GM18858 (cell line): ENCODE measurements at regions not wholly inside any gene's neighbourhood (a gene's known extent, or its start where the extent isn't known, plus 50 kb on each side); places are given as distances from the start of the nearest gene placed in this dataset.

ENCODE experiments used
- ATAC-seq: cut with Tn5 transposase; IDR thresholded peaks from one replicate; pipeline ENCODE4 v1.9.1; 2021; ENCODE audit not compliant: unreplicated experiment

GRCh38 chr15:94100863-94101262 is 130.5 kb upstream of the MCTP2 start:
- no peak for ATAC-seq

DNA sequence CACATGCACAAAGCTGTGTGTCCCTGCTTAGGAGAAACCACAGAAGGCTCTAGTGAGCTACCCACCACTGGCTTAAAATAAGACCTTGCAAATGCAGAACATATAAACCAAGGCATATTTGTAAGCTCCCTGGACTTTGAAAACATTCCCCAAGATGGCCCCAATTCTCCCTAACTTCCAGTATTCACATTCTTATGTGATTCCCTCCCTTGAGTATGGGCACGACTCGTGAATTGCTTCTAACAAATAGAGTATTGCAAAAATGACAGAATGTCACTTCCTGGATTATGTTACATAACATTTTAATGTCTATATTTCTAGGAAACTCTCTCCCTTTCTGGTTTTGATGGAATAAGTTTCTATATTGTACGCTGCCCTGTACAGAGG is 131.8 kb upstream of the MCTP2 start:
- ATAC-seq, result no peak

DNA sequence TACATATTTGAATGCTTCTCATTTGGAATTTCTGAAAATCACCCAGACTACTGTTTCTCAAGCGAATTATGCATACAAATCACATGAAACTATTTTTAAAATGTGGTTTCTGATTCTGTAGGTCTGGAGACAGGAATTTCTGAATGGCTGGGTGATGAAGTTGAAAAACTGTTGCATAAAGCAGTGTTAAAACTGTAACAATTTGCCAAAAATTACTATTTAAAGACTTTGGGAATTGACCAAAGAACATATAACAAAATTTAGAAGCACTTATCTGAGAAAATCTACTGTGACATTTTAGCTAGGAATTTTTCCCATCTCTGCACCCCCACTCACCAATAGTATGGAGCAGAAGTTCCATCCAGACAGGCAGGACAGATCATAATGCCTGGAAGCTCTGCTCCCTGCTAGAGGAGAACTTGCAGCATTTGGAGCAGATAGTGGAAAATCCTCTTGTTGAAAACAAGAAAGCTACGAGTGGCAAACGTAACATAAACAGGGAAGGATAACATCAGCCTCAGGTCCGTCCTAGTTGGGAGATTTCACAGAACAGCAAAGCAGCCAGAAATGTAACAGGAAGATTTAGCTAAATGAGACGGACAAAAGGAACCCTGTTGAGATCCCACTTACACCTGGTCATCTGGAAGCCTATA is 132.3 kb upstream of the MCTP2 start:
- no peak for ATAC-seq

GRCh38 chr15:94097552-94097951 is 133.8 kb upstream of the MCTP2 start:
- ATAC-seq, result no peak

DNA sequence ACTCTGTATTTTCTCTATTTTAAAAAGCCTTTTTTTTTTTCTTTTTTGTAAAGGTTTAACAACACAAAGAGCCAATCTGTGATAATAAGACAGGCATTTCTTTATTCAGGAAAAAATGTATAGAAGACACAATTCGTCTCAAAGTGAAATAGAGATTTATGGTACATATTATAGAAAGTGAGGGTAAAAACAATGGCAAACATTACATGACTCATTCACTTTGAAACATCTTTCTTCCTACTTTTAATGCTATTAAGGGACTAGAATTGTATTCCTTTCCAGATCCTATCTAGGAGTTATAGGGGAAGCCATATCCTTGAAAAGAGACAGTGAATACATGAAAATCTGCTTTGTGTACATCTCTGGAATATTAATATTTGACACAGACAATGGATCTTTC is 137.1 kb upstream of the MCTP2 start:
- no peak for ATAC-seq

DNA sequence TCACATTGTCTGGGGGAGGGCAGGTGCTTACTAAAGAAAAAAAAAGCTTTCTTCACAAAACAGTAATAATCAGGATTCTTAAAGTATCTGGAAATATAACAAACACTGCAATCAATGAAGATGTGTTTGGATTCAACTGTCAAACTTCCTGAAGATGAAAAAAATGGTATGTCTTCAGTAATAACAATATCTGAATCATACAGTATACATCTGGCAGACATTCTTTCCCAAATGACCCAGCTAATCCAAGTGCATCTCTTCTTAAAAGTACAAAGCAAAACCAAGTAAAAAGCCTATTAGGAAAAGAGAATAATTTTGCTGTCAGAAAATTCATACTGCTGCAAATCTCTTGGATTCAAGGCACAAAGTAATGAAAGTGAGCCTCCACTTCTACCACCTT is 145.0 kb upstream of the MCTP2 start:
- no peak for ATAC-seq

DNA sequence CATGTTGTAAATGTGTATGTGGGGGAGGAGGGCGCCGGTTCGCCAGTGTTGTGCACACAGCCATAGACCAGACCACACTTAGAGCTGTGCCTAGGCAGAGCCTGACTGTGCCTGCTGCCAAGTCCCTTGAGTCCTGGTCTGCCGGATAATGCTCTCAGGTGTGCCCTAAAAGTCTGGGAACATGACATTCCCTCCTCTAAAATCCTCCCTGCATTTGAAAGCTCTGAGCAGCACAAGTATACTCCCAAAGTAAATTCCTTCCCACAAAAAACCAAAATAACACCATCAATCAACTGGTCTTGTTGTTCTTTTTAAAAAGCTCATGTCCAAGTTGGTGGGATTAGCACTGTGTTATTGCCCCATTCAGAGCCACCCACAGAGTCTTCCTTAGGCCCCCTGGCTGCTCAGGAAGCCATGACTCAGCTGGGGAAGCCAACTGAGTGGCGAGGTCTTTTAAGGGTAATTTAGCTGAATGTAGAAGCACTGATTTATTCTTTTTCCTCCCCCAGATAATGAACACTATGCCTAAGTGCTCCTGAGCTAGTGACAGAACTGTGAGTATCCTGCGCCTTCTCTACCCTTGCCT is 147.8 kb upstream of the MCTP2 start:
- no peak for ATAC-seq

DNA sequence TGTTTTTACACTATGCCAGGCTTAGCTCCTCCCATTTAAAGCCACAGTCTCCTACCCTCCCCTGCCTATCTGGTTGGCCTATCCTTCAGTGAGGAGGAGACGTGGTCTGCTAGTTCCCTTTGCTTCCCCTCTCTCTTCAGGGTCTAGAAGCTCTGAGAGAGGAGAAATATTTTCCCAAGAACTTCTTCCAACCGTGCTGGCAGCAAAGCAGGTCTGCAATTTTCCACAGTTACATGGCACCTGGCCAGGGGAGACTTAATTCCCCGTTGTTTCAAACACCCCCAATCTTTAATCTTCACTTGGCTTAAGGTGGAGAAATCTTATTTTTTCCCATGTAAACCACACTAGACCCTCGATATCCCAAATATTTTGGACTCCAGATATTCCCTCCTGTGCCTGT is 149.5 kb upstream of the MCTP2 start:
- no peak for ATAC-seq

DNA sequence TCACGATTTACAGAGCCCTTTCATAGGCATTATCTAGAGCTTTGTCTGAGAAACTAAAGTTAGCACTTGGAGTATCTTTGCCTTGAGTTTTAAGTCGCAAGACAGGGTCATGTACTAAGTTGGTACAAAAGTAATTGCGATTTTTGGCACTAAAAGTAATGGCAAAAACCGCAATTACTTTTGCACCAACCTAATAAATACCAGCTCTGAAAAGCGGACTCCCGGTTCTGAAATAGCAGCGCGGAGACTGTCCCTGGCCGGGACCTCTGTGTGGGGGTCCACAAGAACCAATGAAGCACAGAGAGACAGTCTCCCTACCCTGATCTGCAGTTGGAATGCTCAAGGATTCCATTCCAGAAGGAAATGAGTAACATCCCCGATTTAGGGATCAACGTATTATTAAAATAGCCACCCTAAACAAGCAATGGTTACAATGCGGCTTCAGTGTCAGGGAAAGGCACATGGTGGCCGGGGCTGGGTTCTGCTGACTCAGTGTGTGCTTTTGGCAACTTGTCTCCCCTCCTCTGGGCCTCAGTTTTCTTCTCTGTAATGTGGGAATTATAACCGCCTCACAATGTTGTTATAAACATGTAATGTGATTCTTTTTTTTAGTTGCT is 150.3 kb upstream of the MCTP2 start:
- ATAC-seq, result no peak

DNA sequence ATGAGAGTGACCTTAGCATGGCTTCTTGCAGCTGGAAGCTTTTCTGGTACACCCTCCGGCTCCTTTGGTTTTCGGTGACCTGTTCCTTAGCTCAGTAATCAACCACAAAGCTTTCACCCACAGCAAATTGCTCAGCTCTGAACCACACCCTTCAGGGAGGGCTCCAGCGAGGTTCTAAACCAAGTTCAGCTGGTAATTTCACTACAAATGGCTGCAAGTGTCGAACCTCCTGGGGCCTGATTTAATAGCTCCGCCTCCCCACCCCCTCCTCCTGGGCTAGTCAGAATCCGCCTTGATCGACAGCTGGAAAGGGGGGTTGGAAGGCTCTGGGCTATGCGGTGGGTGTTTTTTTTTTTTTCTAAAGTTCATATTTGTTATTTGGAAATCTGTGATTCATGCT is 150.9 kb upstream of the MCTP2 start:
- no peak for ATAC-seq

DNA sequence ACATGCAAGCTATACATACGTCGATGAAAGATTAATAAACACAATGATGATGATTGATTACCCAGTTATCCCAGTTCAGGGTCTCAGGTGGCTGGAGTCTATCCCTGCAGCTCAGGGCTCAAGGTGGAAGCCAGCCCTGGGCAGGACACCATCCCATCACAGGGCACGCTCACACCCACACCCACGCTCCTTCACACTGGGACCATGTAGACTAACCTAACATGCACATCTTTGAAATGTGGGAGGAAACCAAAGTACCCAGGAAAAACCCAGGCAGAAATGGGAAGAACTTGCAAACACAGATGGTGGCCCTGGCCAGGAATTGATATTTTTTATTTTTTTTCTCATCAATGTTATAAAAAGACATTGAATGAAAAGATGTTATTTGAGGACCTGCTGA is 151.4 kb upstream of the MCTP2 start:
- no peak for ATAC-seq

- no peak for ATAC-seq
Observed at GRCh38 chr15:94079459-94079858, 151.9 kb upstream of the MCTP2 start.

GRCh38 chr15:94077938-94078337 is 153.4 kb upstream of the MCTP2 start:
- ATAC-seq, result no peak

GRCh38 chr15:94075349-94075748 is 156.0 kb upstream of the MCTP2 start:
- ATAC-seq, result no peak

GRCh38 chr15:94070356-94071295 is 160.7 kb upstream of the MCTP2 start:
- ATAC-seq, result no peak

- ATAC-seq, result no peak
Observed at GRCh38 chr15:94069844-94070243, 161.5 kb upstream of the MCTP2 start.

GRCh38 chr15:94066811-94067210 is 164.6 kb upstream of the MCTP2 start:
- ATAC-seq, result no peak

- no peak for ATAC-seq
Observed at GRCh38 chr15:94066046-94066445, 165.3 kb upstream of the MCTP2 start.

DNA sequence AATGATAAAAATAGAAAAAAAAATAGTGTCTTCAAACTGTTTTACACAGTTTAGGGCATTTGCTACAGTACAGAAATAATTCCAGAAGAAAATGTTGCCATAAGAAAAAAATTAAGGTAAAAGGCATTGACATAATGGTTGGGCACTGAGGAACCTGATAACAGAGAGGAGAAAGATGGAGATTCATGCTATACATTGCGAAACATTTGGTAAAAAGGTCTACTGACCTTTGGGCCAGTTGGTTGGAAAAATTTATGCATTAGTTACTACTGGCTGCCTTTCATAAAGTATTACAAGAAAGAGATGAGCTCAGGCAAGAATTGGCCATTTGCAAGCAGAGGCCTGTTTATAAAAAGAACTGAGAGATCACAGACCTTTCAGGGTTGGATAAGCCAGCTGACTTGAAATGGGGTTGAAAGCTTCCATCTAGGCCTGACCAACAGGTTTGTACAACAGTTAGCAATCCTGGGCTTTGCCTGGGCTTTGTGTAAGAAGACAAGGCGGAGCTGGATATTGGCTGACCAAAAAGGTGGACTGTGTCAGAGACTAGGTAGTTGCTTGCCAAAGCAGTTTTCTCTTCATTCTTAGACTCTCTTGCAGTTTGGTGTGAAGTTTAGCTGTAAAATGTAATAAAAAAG is 166.6 kb upstream of the MCTP2 start:
- no peak for ATAC-seq

GRCh38 chr15:94061041-94061440 is 170.3 kb upstream of the MCTP2 start:
- ATAC-seq, result no peak

GRCh38 chr15:94059013-94059587 is 172.3 kb upstream of the MCTP2 start:
- no peak for ATAC-seq
